HFFc6 (cell line): ENCODE measurements at regions not wholly inside any gene's neighbourhood (a gene's known extent, or its start where the extent isn't known, plus 50 kb on each side); places are given as distances from the start of the nearest gene placed in this dataset.

ENCODE experiments used
- DNase-seq: peaks from one replicate; pipeline ENCODE4 v3.0.0-alpha.2; 2018
- H3K27ac Mint-ChIP-seq: 2 replicates; pipeline ENCODE4 v1.8.0; 2020; ENCODE audit warnings: mild to moderate bottlenecking, mixed read lengths
- H3K27me3 Mint-ChIP-seq: 2 replicates; pipeline ENCODE4 v1.8.0; 2021; ENCODE audit warnings: mild to moderate bottlenecking, moderate library complexity, mixed read lengths; ENCODE audit not compliant: insufficient read depth
- H3K36me3 Mint-ChIP-seq: 2 replicates; pipeline ENCODE4 v1.8.0; 2021; ENCODE audit warnings: low read depth, mixed read lengths
- H3K4me1 Mint-ChIP-seq: 2 replicates; pipeline ENCODE4 v1.8.0; 2020; ENCODE audit warnings: low read depth, mixed read lengths
- H3K4me3 Mint-ChIP-seq: 2 replicates; pipeline ENCODE4 v1.8.0; 2020; ENCODE audit warnings: mild to moderate bottlenecking, moderate library complexity, mixed read lengths
- H3K9me3 Mint-ChIP-seq: 2 replicates; pipeline ENCODE4 v1.8.0; 2020; ENCODE audit warnings: mild to moderate bottlenecking, mixed read lengths
- CTCF ChIP-seq: fragments of 200-600 bp; sonication (generic); IDR thresholded peaks from 2 replicates; pipeline ENCODE4 v1.5.0; 2021; ENCODE audit warnings: antibody characterized with exemption, mild to moderate bottlenecking

- DNase-seq = no peak
- Mint-ChIP-seq H3K27ac (no peak overlapping the region), H3K4me1 (no peaks in the 10 kb centered on the region), H3K27me3 (peaks cover 2% of the 10 kb centered on the region), H3K9me3 (peaks cover 27% of the 10 kb centered on the region), H3K36me3 (peaks cover 10% of the 10 kb centered on the region), H3K4me3 (no peak overlapping the region)
- TF ChIP-seq CTCF = no peak
Observed at GRCh38 chr18:56414357-56414756, 224.0 kb downstream of the TXNL1 start.

- Mint-ChIP-seq H3K27me3 (peaks cover 2% of the 10 kb centered on the region), H3K27ac (no peak overlapping the region), H3K4me1 (no peaks in the 10 kb centered on the region)
Observed at GRCh38 chr18:56413862-56414261, 224.5 kb downstream of the TXNL1 start.

GRCh38 chr18:56412951-56413350 is 225.4 kb downstream of the TXNL1 start:
- no peak for TF ChIP-seq CTCF
- no peaks in the 10 kb centered on the region for H3K4me1 Mint-ChIP-seq
- H3K27ac Mint-ChIP-seq = no peak overlapping the region
- no peak overlapping the region for H3K4me3 Mint-ChIP-seq
- H3K36me3 Mint-ChIP-seq = peaks cover 10% of the 10 kb centered on the region
- peaks cover 2% of the 10 kb centered on the region for H3K27me3 Mint-ChIP-seq
- peaks cover 27% of the 10 kb centered on the region for H3K9me3 Mint-ChIP-seq
- DNase-seq = no peak

More at GRCh38 chr18:56413862-56414261, 224.5 kb downstream of the TXNL1 start:
- DNase-seq = no peak
- no peak overlapping the region for H3K4me3 Mint-ChIP-seq
- H3K9me3 Mint-ChIP-seq = peaks cover 27% of the 10 kb centered on the region
- peaks cover 10% of the 10 kb centered on the region for H3K36me3 Mint-ChIP-seq
- TF ChIP-seq CTCF = no peak

- no peak for TF ChIP-seq CTCF
- Mint-ChIP-seq H3K9me3 (peaks cover 2% of the 10 kb centered on the region; the same call in 1 of the 2 replicates), H3K4me3 (no peak overlapping the region)
Observed at GRCh38 chr18:56409736-56410135, 228.7 kb downstream of the TXNL1 start.

GRCh38 chr18:56407646-56408180 is 230.7 kb downstream of the TXNL1 start:
- no peaks in the 10 kb centered on the region for H3K9me3 Mint-ChIP-seq
- no peak overlapping the region for H3K4me3 Mint-ChIP-seq
- peaks cover 18% of the 10 kb centered on the region for H3K4me1 Mint-ChIP-seq
- H3K27me3 Mint-ChIP-seq = no peaks in the 10 kb centered on the region; the same call in none of the 2 replicates
- TF ChIP-seq CTCF = no peak
- no peak overlapping the region for H3K27ac Mint-ChIP-seq
- H3K36me3 Mint-ChIP-seq = peaks cover 5% of the 10 kb centered on the region; the same call in 1 of the 2 replicates
- no peak for DNase-seq

More at GRCh38 chr18:56409736-56410135, 228.7 kb downstream of the TXNL1 start:
- Mint-ChIP-seq H3K27ac (no peak overlapping the region), H3K27me3 (no peaks in the 10 kb centered on the region; the same call in none of the 2 replicates), H3K4me1 (no peaks in the 10 kb centered on the region), H3K36me3 (peaks cover 5% of the 10 kb centered on the region; the same call in 1 of the 2 replicates)
- DNase-seq = no peak
